ENCODE measurements at regions not wholly inside any gene's neighbourhood (a gene's known extent, or its start where the extent isn't known, plus 50 kb on each side); places are given as distances from the start of the nearest gene placed in this dataset.

DNA sequence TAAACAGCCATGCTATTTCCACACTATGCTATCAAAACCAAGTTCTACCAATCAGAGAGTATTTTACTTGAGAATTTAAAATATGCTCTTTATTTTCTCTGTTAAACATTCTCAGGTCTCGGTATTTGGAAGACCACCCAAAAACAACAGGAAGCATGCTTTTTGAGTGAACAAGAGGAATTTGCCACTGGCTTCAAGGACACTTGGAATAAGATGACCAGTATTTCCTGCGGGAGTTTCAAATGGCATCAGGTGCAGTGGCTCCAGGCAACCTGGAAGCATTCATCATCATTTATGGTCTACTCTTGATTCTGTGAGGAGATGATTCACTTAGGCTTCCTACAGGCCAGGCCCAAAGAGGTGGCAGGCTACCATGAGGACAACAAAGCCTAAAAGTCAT lies 305.7 kb upstream of the ATP11B start:
- H3K9me3 Mint-ChIP-seq = no peaks in the 10 kb centered on the region
- H3K36me3 Mint-ChIP-seq (ENCODE audit: low read depth) = no peaks in the 10 kb centered on the region
- no peaks in the 10 kb centered on the region for H3K36me3 ChIP-seq (ENCODE audit: control insufficient read depth, insufficient read depth, low read length)
- 83 to 97% methylated on average over 1 to 2 of the region's 2 CpGs for WGBS, 2 experiments (ENCODE audit: insufficient coverage in 1 of 2, insufficient read length in 1 of 2)
- H3K4me3 ChIP-seq (ENCODE audit: low read length) = no peak overlapping the region
- TF ChIP-seq, protein P1, sequence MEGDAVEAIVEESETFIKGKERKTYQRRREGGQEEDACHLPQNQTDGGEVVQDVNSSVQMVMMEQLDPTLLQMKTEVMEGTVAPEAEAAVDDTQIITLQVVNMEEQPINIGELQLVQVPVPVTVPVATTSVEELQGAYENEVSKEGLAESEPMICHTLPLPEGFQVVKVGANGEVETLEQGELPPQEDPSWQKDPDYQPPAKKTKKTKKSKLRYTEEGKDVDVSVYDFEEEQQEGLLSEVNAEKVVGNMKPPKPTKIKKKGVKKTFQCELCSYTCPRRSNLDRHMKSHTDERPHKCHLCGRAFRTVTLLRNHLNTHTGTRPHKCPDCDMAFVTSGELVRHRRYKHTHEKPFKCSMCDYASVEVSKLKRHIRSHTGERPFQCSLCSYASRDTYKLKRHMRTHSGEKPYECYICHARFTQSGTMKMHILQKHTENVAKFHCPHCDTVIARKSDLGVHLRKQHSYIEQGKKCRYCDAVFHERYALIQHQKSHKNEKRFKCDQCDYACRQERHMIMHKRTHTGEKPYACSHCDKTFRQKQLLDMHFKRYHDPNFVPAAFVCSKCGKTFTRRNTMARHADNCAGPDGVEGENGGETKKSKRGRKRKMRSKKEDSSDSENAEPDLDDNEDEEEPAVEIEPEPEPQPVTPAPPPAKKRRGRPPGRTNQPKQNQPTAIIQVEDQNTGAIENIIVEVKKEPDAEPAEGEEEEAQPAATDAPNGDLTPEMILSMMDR (conservative IDR thresholded peaks at IDR 0.05) = no peak
- H3K9me3 ChIP-seq (ENCODE audit: control insufficient read depth, low read length) = no peaks in the 10 kb centered on the region
- H3K27ac ChIP-seq (ENCODE audit: low read depth, low read length) = no peak overlapping the region
- no peaks in the 10 kb centered on the region for H3K27me3 ChIP-seq (ENCODE audit: control insufficient read depth, insufficient read depth, low read length, poor library complexity, severe bottlenecking)
- no peak overlapping the region for H3K4me3 Mint-ChIP-seq
- H3K27me3 Mint-ChIP-seq (ENCODE audit: insufficient read depth) = no peaks in the 10 kb centered on the region
- peaks cover 33% of the 10 kb centered on the region for H3K4me1 Mint-ChIP-seq
- no peaks in the 10 kb centered on the region for H3K4me1 ChIP-seq (ENCODE audit: control insufficient read depth, insufficient read depth, low read length)
- H3K9ac ChIP-seq (ENCODE audit: extremely low read depth, low read length, poor library complexity, severe bottlenecking) = no peak overlapping the region
- DNase-seq = no peak
- H3K27ac Mint-ChIP-seq = no peak overlapping the region

DNA sequence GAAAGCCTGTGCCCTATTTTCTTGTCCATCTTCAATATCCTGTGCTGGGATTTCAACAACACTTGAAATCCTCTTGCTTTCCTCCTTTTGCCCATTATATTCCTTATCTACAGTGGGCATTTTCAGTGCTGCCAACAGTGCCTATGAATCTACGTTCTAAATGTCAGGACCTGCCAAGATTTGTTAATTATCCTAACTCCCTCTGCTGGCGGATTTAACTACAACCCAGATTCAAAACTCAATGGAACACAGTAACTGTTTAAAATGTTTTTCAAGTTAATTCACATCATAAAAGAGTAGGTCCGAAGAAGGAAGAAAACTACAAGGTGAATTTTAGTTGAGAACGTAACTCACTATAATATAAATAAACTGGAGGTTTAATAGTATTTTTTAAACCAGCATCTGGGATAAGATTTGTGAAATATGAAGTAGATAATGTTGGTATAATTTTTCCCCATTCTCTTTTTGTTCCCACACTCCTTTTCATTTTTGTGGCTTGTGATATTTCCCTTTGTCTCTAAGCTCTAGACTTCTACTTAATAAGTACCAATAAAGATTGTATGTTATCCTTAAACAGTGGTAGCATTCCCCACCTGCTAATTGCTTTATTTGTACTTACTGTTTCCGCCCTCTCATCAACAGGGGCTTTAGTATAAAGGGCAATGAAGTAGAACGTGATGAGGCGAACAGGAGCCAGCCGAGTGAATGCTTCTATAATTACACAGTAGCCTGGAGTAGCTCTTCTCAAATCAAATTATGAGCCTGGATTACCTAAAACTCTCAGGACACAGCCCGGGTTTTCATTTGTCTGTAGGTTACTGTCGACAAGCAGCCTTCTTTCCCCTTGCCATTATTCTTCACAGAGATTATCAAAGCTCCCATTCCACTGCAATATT lies 302.5 kb upstream of the ATP11B start:
- H3K4me1 ChIP-seq (ENCODE audit: control insufficient read depth, insufficient read depth, low read length) = no peaks in the 10 kb centered on the region
- H3K27ac Mint-ChIP-seq = no peak overlapping the region
- H3K9me3 Mint-ChIP-seq = no peaks in the 10 kb centered on the region

DNA sequence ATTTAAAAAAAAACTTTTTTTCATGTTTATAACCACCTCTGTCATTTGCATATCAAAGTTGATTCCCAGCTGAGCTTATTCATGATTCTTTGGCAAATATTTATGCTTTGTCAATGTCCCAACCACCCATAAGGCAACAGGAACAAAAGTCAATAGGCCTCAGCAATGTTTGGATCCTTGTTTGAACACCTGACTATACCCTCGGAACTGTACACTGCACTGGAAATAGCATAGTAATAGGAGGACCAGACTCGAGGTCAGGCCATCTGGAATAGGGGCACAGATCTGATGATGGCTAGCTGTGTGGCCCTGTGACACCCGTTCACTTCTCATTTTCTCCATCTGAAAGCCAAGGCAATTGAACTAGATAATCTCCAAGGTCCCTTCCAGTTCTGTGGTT lies 301.7 kb upstream of the ATP11B start:
- Histone ChIP-seq H3K9me3 (ENCODE audit: control insufficient read depth, low read length) (no peaks in the 10 kb centered on the region), H3K9ac (ENCODE audit: extremely low read depth, low read length, poor library complexity, severe bottlenecking) (no peak overlapping the region), H3K36me3 (ENCODE audit: control insufficient read depth, insufficient read depth, low read length) (no peaks in the 10 kb centered on the region), H3K27me3 (ENCODE audit: control insufficient read depth, insufficient read depth, low read length, poor library complexity, severe bottlenecking) (no peaks in the 10 kb centered on the region), H3K4me1 (ENCODE audit: control insufficient read depth, insufficient read depth, low read length) (no peaks in the 10 kb centered on the region), H3K4me3 (ENCODE audit: low read length) (no peak overlapping the region), H3K27ac (ENCODE audit: low read depth, low read length) (no peak overlapping the region)
- DNase-seq = no peak
- Mint-ChIP-seq H3K9me3 (no peaks in the 10 kb centered on the region), H3K4me3 (no peak overlapping the region), H3K36me3 (ENCODE audit: low read depth) (no peaks in the 10 kb centered on the region), H3K27me3 (ENCODE audit: insufficient read depth) (no peaks in the 10 kb centered on the region), H3K4me1 (peaks cover 11% of the 10 kb centered on the region), H3K27ac (no peak overlapping the region)
- TF ChIP-seq, protein P1 (conservative IDR thresholded peaks at IDR 0.05) = no peak
- 83 to 89% methylated on average over 3 of the region's 3 CpGs for WGBS, 2 experiments (ENCODE audit: insufficient coverage in 1 of 2, insufficient read length in 1 of 2)

More for the DNA sequence above, 302.5 kb upstream of the ATP11B start:
- no peaks in the 10 kb centered on the region for H3K36me3 Mint-ChIP-seq (ENCODE audit: low read depth)
- Histone ChIP-seq H3K36me3 (ENCODE audit: control insufficient read depth, insufficient read depth, low read length) (no peaks in the 10 kb centered on the region), H3K4me3 (ENCODE audit: low read length) (no peak overlapping the region), H3K9me3 (ENCODE audit: control insufficient read depth, low read length) (no peaks in the 10 kb centered on the region), H3K9ac (ENCODE audit: extremely low read depth, low read length, poor library complexity, severe bottlenecking) (no peak overlapping the region), H3K27ac (ENCODE audit: low read depth, low read length) (peak overlapping the region; percentile 28), H3K27me3 (ENCODE audit: control insufficient read depth, insufficient read depth, low read length, poor library complexity, severe bottlenecking) (no peaks in the 10 kb centered on the region)
- no peak for DNase-seq
- TF ChIP-seq, protein P1 (conservative IDR thresholded peaks at IDR 0.05) = peak; percentile 85
- H3K4me1 Mint-ChIP-seq = peaks cover 19% of the 10 kb centered on the region
- no peak overlapping the region for H3K4me3 Mint-ChIP-seq
- WGBS, 2 experiments (ENCODE audit: insufficient coverage in 1 of 2, insufficient read length in 1 of 2) = 48 to 62% methylated on average over 4 to 10 of the region's 10 CpGs
- no peaks in the 10 kb centered on the region for H3K27me3 Mint-ChIP-seq (ENCODE audit: insufficient read depth)
